HG03469 (cell line): ENCODE measurements at regions not wholly inside any gene's neighbourhood (a gene's known extent, or its start where the extent isn't known, plus 50 kb on each side); places are given as distances from the start of the nearest gene placed in this dataset.

ENCODE experiments used
- ATAC-seq: cut with Tn5 transposase; IDR thresholded peaks from one replicate; pipeline ENCODE4 v1.9.1; 2021; ENCODE audit warnings: mild to moderate bottlenecking, moderate library complexity, moderate number of reproducible peaks; ENCODE audit not compliant: unreplicated experiment

- ATAC-seq = no peak
Observed at GRCh38 chr12:107487011-107487680, 198.5 kb upstream of the PWP1 start.

DNA sequence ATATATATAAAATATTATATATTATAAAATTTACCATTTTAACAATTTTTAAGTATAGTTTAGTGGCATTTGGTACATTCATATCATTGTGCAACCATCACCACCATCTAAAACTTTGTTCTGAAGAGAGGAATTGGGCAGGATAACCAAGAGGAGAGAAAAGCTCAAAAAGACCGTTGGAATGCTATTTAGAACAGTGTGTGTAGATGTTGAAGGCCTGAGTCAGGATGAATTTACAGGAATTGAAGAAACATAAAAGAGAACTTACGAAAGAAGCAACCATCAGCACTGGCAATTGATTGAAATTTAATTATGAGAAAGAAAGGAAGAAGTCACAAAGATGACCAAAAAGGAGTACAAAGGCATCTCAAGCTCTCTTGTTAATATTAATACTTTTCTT lies 196.9 kb upstream of the PWP1 start:
- no peak for ATAC-seq

DNA sequence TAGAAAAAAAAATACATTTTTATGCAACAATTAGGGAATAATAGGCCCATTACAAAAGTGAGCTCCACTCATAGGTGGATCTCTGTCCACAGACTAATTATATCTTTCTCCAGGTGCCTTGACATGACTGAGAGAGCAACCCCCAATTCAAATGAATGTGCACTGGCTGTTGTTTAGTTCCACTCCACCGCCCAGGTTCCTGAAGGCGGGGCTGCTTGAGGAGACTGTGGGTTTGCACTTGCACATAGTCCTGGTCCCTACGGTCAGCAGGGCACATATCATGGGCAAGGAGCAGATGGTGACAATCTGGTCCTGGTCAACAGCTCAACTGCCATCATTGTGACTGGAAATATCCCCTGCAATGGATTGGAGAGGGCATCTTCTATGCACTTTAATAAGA lies 195.6 kb upstream of the PWP1 start:
- no peak for ATAC-seq

GRCh38 chr12:107491856-107492255 lies 193.7 kb upstream of the PWP1 start:
- no peak for ATAC-seq

DNA sequence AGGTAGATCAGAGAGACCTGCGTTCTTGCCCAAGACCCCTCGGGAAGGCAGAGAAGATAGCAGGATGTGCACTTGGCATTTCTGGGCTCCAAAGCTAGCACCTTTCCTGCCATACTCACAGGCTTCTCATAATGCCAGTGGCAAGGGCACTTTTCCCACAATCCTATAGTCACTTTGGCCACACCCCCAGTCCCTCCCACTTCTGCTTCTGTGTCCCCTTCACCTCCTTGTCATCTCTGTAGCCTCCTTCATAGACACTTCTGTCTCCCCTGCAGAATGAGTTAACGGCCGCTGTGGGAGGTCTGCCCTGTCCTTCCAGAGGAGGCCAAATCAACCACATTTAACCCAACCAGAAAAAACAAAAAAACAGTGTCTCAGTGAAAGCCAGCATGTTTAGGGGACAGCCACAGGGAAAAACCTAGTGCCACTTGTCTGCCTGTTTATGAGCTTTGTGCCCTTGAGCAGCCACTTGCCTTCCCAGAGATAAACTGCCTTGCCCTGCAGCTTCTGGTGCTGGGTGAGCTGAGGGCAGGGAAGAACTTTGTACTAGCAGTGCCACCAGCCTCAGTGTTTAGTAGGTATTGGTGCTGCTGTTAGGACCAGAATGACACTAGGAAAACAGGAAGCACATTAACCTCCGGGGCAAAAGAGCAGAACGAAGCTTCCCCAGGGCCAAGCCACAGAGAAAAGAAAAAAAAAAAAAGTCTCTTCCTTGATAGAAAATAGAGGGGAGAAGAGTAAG lies 193.0 kb upstream of the PWP1 start:
- no peak for ATAC-seq

DNA sequence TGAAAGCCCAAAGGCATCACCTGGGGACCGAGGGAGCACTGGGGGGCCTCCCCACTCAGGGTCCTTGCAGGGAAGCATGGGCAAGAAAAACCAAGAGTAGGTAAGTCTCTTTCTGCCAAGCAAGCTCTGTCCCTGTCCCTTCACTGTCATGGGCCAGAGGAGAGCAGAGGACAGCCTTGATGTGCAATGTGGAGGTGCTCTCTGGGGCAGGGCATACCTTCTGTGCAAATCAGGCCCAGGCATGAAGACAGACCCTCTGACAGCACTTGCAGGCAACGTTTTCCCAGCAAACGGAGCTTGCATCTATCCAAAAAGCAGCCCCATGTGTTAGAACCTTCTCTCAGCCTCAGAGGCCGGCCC lies 192.5 kb upstream of the PWP1 start:
- ATAC-seq = no peak

DNA sequence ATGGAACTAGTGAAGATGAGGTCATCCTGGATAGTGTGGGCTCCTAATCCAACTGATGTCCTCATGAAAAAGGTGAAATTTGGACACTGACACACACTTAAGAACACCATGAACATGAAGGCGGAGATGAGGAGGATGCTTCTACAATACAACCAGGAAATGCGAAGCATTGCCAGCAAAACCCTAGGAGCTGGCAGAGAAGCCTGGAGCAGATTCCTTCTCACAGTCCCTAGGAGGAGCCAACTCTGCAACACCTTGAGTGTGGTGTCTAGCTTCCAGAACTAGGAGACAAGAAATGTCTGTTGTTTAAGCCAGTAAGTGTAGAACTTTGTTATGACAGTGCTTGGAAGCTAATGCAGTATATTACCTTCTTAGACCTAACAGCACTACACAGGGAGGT lies 191.9 kb upstream of the PWP1 start:
- no peak for ATAC-seq

DNA sequence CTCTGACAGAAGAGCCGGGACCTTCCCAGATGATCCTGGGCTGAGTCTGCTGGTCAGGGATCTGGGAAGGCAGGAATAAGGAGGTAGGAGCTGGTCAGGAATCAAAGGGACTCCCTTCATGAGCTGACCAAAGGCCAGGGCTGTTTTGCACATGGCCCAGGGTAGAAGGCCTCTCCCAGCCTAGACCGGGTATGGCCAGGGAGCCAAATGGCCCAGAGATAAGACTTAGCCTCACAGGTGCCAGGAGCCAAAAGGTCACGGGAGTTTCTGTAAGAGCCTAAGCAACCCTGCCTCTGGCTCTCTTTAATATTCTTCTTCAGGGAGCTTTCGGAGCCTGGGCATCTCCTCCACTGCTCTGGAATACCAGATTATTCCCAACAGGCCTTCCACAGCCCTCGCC lies 191.3 kb upstream of the PWP1 start:
- ATAC-seq = no peak

DNA sequence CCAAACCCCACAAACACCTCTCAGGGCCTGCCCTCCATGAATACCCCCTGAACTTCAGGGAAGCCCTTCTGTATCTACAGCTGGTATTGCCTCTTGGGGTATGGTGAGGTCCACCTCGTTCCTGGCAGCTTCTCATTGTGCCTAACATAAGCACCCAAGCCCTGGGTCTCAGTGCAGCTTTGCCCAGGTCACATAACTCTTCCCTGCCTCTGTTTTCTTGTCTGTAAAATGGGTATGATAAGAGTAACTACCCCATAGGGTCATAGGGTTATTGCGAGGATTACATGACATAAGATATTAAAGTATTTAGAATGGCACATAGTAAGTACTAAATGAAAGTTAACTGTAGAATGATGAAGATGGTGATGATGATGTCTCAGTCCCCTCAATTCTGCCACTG lies 190.0 kb upstream of the PWP1 start:
- ATAC-seq = no peak

- no peak for ATAC-seq
Observed at GRCh38 chr12:107497231-107497630, 188.4 kb upstream of the PWP1 start.

DNA sequence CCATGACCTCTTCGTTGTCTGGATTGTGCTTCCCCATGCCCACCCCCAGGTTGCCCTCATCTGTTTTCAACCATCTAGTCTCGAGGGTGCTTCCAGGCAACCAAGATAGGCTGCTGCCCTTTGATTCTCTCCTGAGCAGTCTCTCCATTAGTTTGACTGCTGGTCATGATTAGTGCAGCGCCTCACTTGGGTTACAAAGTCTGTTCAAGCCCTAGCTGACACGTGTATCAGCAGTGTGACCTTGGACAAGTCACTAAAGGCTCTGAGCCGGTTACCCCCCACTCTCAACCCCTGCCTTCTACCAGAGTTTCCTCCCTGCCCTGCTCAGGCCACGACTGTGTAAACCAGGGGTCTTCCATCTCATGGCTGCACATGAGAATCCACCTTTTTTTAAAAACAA lies 185.3 kb upstream of the PWP1 start:
- ATAC-seq = no peak

DNA sequence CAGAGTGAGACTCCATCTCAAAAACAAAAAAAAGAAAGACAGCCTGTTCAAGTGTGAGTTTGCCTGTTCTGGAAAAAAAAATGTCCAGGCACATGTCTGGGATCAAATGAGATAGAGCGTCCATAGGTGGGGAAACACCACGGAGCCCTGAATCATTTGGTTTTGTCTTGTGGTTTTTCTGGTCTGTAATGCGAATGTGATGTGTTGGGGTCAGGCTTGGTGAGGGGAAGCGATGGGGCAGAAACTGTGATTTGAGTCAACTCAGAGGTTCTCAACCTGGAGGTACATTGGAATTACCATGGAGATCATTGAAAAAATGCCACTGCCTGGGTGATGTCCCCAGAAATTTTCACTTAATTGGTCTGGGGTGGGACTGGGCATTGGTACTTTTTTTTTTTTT lies 183.9 kb upstream of the PWP1 start:
- ATAC-seq = no peak

DNA sequence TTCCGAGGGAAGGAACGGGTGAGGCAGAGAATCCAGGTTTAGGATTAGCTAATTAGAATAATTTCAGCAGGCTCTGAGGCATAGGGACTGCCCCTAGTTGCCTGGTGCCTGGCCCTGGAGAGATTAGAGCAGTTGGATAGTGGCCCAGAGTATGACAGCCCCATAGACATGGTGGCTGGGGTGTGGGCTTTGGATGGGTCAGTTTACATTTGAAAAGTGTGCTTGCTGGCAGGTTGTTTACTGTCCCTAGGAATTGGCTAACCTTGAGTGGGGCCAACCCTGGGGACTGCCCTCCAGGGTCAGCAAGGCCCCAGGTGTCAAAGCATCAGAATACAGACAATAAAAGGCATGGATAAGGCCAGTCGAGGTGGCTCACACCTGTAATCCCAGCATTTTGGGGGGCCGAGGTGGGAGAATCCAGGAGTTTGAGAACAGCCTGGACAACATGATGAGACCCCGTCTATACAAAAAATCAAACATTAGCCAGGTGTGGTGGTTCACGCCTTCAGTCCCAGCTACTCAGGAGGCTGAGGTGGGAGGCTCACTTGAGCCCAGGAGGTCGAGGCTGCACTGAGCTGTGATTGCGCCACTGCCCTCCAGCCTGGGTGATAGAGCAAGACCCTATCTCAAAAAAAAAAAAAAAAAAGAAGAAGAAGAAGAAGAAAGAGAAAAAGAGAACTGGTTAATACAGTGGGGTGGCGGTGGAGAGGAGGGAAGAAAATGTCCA lies 182.3 kb upstream of the PWP1 start:
- ATAC-seq = no peak

GRCh38 chr12:107503887-107504885 lies 181.4 kb upstream of the PWP1 start:
- no peak for ATAC-seq

GRCh38 chr12:107509421-107509820 lies 176.2 kb upstream of the PWP1 start:
- ATAC-seq = no peak

DNA sequence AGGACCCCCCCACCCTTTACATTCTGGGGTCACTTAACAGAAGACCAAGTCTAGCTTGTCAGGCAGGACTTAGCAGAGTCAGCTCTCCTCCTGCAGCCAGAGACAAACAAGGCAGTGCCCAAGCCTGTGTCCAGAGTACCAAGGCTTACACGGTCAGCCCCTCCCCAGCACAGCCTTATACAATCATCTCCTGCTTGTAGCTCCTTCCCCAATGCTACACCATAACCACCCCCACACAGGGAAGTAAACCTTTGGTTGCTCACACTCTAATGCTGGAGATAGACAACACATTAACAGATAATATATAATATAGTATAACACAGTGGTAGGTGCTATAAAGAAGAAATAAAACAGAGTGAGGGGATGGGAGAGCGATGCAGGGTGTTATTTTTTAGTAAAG lies 175.4 kb upstream of the PWP1 start:
- ATAC-seq = no peak

DNA sequence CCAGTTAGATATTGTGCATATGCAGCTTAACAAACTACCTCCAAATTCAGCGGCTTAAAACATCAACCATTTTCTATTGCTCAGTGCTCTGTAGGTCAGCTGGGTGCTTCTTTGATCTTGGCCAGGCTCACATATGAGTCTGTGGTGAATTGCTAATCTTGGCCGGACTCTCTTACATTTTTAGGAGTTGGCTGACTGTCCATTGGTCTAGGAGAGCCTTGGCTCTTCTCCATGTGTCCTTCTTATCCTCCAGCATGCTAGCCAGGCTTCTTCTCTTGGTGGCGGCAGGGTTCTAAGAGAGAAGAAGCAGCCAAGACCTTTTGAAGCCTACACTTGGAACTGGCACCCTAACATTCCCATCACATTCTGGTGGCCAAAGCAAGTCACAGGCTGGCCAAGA lies 174.3 kb upstream of the PWP1 start:
- ATAC-seq = no peak

DNA sequence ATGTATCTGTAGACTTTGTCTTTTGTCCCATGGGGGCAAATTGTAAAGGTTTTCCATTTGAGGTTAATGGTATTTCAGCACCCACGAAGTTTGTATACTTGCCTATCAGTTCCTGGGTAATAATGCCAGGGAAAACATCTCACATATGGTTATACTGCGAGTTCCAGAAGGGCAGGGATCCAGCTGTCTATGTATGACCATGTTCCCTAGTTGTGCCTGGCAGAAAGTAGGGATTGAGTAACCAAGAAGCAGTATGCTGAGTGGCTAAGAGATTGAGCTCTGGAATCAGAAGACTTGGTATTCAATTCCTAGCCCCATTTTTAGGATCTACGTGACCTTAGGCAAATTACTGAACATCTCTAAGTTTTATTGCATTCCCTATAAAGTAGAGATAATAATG lies 173.2 kb upstream of the PWP1 start:
- no peak for ATAC-seq

GRCh38 chr12:107513184-107513583 lies 172.4 kb upstream of the PWP1 start:
- no peak for ATAC-seq

- ATAC-seq = no peak
Observed at GRCh38 chr12:107513636-107514400, 171.8 kb upstream of the PWP1 start.
